ENCODE measurements at regions not wholly inside any gene's neighbourhood (a gene's known extent, or its start where the extent isn't known, plus 50 kb on each side); places are given as distances from the start of the nearest gene placed in this dataset.
A peak's percentile ranks its signal among the peaks of the same experiment; 100 is the strongest.
"Not testable (repeated sequence)": the region's sequence is repeated elsewhere in the genome, so short reads cannot be mapped to it uniquely, and the experiment has no call there.

GRCh38 chr15:59812250-59812870 lies 123.2 kb upstream of the BNIP2 start:
- ChIA-PET POLR2A (ENCODE audit: partially characterized antibody) (interaction anchor here (0.6 to 3.5 kb wide), 5 partner anchors 9 to 122 kb away, joined by 3 to 20 read pairs (median 3); no protein-coding TSS in a partner anchor), CTCF (ENCODE audit: partially characterized antibody) (interaction anchor here (1.1 to 1.9 kb wide), 5 partner anchors 9 to 314 kb away, joined by 3 to 7 read pairs (median 3); no protein-coding TSS in a partner anchor)
- Histone ChIP-seq H3K27ac (ENCODE audit: low read depth, low read length) (no peak overlapping the region), H3K9me3 (ENCODE audit: control insufficient read depth in 1 of 2, low read length in 2 of 2) (no peaks in the 10 kb centered on the region), H3K36me3 (ENCODE audit: insufficient read depth, low read length) (no peaks in the 10 kb centered on the region), H3K4me1 (ENCODE audit: insufficient read depth, low read length) (peaks cover 25% of the 10 kb centered on the region), H3K27me3 (ENCODE audit: insufficient read depth, low read length) (no peaks in the 10 kb centered on the region), H3K4me3 (ENCODE audit: low read length in 2 of 2) (no peak overlapping the region)
- Mint-ChIP-seq H3K4me1 (peaks cover 16 to 26% (median 24%) of the 10 kb centered on the region in 4 donors), H3K27ac (peak overlapping the region in 3 of 7 donors; percentile 5 to 52 (median 17)), H3K36me3 (no peaks in the 10 kb centered on the region), H3K9me3 (peaks cover 0 to 9% (median under 1%) of the 10 kb centered on the region in 8 donors), H3K4me3 (no peak overlapping the region), H3K27me3 (peaks cover 5 to 10% of the 10 kb centered on the region in 2 donors)
- no peak for DNase-seq
- intact Hi-C loops (cut with micrococcal nuclease): no loop called here

GRCh38 chr15:59803293-59803966 lies 114.3 kb upstream of the BNIP2 start:
- H3K27ac Mint-ChIP-seq: peak overlapping the region; percentile 93 to 99 (median 98)
- CTCF ChIA-PET (ENCODE audit: partially characterized antibody): interaction anchor here (0.9 to 2.9 kb wide), 12 partner anchors 9 to 523 kb away, joined by 3 to 18 read pairs (median 4); no protein-coding TSS in a partner anchor
- peaks cover 18 to 22% of the 10 kb centered on the region in 2 donors for H3K36me3 Mint-ChIP-seq
- peak; percentile 86 to 90 (median 89) for DNase-seq
- intact Hi-C loops (cut with micrococcal nuclease): loop anchor here (1.0 to 5.0 kb wide), 5 partner anchors 9 to 116 kb away; partner anchors contain the start of gene BNIP2
- peaks cover 0 to 44% (median 26%) of the 10 kb centered on the region in 8 donors for H3K9me3 Mint-ChIP-seq
- H3K27me3 Mint-ChIP-seq; H3K36me3 ChIP-seq (ENCODE audit: insufficient read depth, low read length); H3K27me3 ChIP-seq (ENCODE audit: insufficient read depth, low read length); H3K9me3 ChIP-seq (ENCODE audit: control insufficient read depth in 1 of 2, low read length in 2 of 2): not testable (repeated sequence)
- peaks cover 42 to 60% (median 51%) of the 10 kb centered on the region in 4 donors for H3K4me1 Mint-ChIP-seq
- POLR2A ChIA-PET (ENCODE audit: partially characterized antibody): interaction anchor here (0.6 to 3.2 kb wide), 19 partner anchors 9 to 595 kb away, joined by 3 to 39 read pairs (median 4); partner anchors contain the start of genes BNIP2, FOXB1 and GTF2A2
- peak overlapping the region; percentile 74 to 90 (median 87) for H3K4me3 Mint-ChIP-seq
- H3K4me3 ChIP-seq (ENCODE audit: low read length in 2 of 2): peak overlapping the region in 1 of 2 donors; percentile 46
- H3K27ac ChIP-seq (ENCODE audit: low read depth, low read length): peak overlapping the region; percentile 57
- H3K4me1 ChIP-seq (ENCODE audit: insufficient read depth, low read length): peaks cover 51% of the 10 kb centered on the region

- Mint-ChIP-seq H3K27ac (peak overlapping the region; percentile 42 to 99 (median 89)), H3K4me1 (peaks cover 48 to 78% (median 62%) of the 10 kb centered on the region in 4 donors), H3K4me3 (peak overlapping the region in 4 of 8 donors; percentile 33 to 77 (median 56)), H3K9me3 (peaks cover 0 to 39% (median 26%) of the 10 kb centered on the region in 8 donors), H3K36me3 (peaks cover 18 to 22% of the 10 kb centered on the region in 2 donors), H3K27me3 (no peaks in the 10 kb centered on the region)
- intact Hi-C loops (cut with micrococcal nuclease): loop anchor here (2.0 to 5.0 kb wide), 2 partner anchors 13 to 114 kb away; partner anchors contain the start of gene BNIP2
- ChIA-PET CTCF (ENCODE audit: partially characterized antibody) (interaction anchor here (0.6 to 2.2 kb wide), 4 partner anchors 11 to 568 kb away, joined by 3 to 6 read pairs (median 3); no protein-coding TSS in a partner anchor), POLR2A (ENCODE audit: partially characterized antibody) (interaction anchor here (2.3 to 3.2 kb wide), 3 partner anchors 9 to 326 kb away, joined by 8 to 39 read pairs (median 20); no protein-coding TSS in a partner anchor)
- no peak for DNase-seq
- Histone ChIP-seq H3K27ac (ENCODE audit: low read depth, low read length) (peak overlapping the region; percentile 19), H3K4me3 (ENCODE audit: low read length in 2 of 2) (no peak overlapping the region), H3K27me3 (ENCODE audit: insufficient read depth, low read length) (no peaks in the 10 kb centered on the region), H3K9me3 (ENCODE audit: control insufficient read depth in 1 of 2, low read length in 2 of 2) (no peaks in the 10 kb centered on the region), H3K4me1 (ENCODE audit: insufficient read depth, low read length) (peaks cover 66% of the 10 kb centered on the region), H3K36me3 (ENCODE audit: insufficient read depth, low read length) (no peaks in the 10 kb centered on the region)
These were observed 112.5 kb upstream of the BNIP2 start for GRCh38 chr15:59801649-59802048.

GRCh38 chr15:59798605-59798917 lies 109.4 kb upstream of the BNIP2 start:
- H3K36me3 ChIP-seq (ENCODE audit: insufficient read depth, low read length): no peaks in the 10 kb centered on the region
- H3K27ac Mint-ChIP-seq: peak overlapping the region; percentile 43 to 98 (median 92)
- DNase-seq: peak in 2 of 5 donors; percentile 15 to 28
- H3K27me3 Mint-ChIP-seq: no peaks in the 10 kb centered on the region
- intact Hi-C loops (cut with micrococcal nuclease): no loop called here
- H3K27me3 ChIP-seq (ENCODE audit: insufficient read depth, low read length): no peaks in the 10 kb centered on the region
- H3K4me3 ChIP-seq (ENCODE audit: low read length in 2 of 2): no peak overlapping the region
- peak overlapping the region; percentile 69 to 93 (median 81) for H3K4me3 Mint-ChIP-seq
- peaks cover 4 to 5% of the 10 kb centered on the region in 2 donors for H3K36me3 Mint-ChIP-seq
- peaks cover 48 to 85% (median 65%) of the 10 kb centered on the region in 4 donors for H3K4me1 Mint-ChIP-seq
- H3K9me3 ChIP-seq (ENCODE audit: control insufficient read depth in 1 of 2, low read length in 2 of 2): no peaks in the 10 kb centered on the region
- peaks cover 89% of the 10 kb centered on the region for H3K4me1 ChIP-seq (ENCODE audit: insufficient read depth, low read length)
- ChIA-PET CTCF (ENCODE audit: partially characterized antibody) (interaction anchor here (1.0 kb wide), 1 partner anchor 119 kb away, joined by 4 read pairs; no protein-coding TSS in a partner anchor), POLR2A (ENCODE audit: partially characterized antibody) (interaction anchor here (0.7 to 1.1 kb wide), 4 partner anchors 13 to 29 kb away, joined by 3 read pairs; no protein-coding TSS in a partner anchor)
- peak overlapping the region; percentile 38 for H3K27ac ChIP-seq (ENCODE audit: low read depth, low read length)
- H3K9me3 Mint-ChIP-seq: peaks cover 0 to 11% (median 6%) of the 10 kb centered on the region in 8 donors

- intact Hi-C loops (cut with micrococcal nuclease): no loop called here
- peaks cover 0 to 7% (median under 1%) of the 10 kb centered on the region in 8 donors for H3K9me3 Mint-ChIP-seq
- peaks cover 88% of the 10 kb centered on the region for H3K4me1 ChIP-seq (ENCODE audit: insufficient read depth, low read length)
- H3K4me1 Mint-ChIP-seq: peaks cover 45 to 85% (median 64%) of the 10 kb centered on the region in 4 donors
- no peak overlapping the region for H3K4me3 ChIP-seq (ENCODE audit: low read length in 2 of 2)
- DNase-seq: no peak
- ChIA-PET CTCF (ENCODE audit: partially characterized antibody) (interaction anchor here (1.1 kb wide), 1 partner anchor 119 kb away, joined by 3 read pairs; no protein-coding TSS in a partner anchor), POLR2A (ENCODE audit: partially characterized antibody) (interaction anchor here (0.7 to 1.1 kb wide), 4 partner anchors 14 to 30 kb away, joined by 3 read pairs; no protein-coding TSS in a partner anchor)
- no peaks in the 10 kb centered on the region for H3K9me3 ChIP-seq (ENCODE audit: control insufficient read depth in 1 of 2, low read length in 2 of 2)
- no peaks in the 10 kb centered on the region for H3K27me3 Mint-ChIP-seq
- peak overlapping the region; percentile 43 to 98 (median 92) for H3K27ac Mint-ChIP-seq
- H3K27ac ChIP-seq (ENCODE audit: low read depth, low read length): peak overlapping the region; percentile 38
- H3K36me3 Mint-ChIP-seq: peaks cover 0 to 2% of the 10 kb centered on the region in 2 donors
- H3K27me3 ChIP-seq (ENCODE audit: insufficient read depth, low read length): no peaks in the 10 kb centered on the region
- peak overlapping the region; percentile 69 to 93 (median 81) for H3K4me3 Mint-ChIP-seq
- no peaks in the 10 kb centered on the region for H3K36me3 ChIP-seq (ENCODE audit: insufficient read depth, low read length)
These were observed 108.9 kb upstream of the BNIP2 start for GRCh38 chr15:59797756-59798604.

- Mint-ChIP-seq H3K36me3 (no peaks in the 10 kb centered on the region), H3K4me1 (peaks cover 41 to 85% (median 64%) of the 10 kb centered on the region in 4 donors), H3K27ac (peak overlapping the region; percentile 60 to 95 (median 89)), H3K27me3 (peaks cover 0 to 2% of the 10 kb centered on the region in 2 donors), H3K9me3 (peaks cover 0 to 4% (median 0%) of the 10 kb centered on the region in 8 donors), H3K4me3 (peak overlapping the region in 7 of 8 donors; percentile 4 to 77 (median 59))
- Histone ChIP-seq H3K27me3 (ENCODE audit: insufficient read depth, low read length) (no peaks in the 10 kb centered on the region), H3K9me3 (ENCODE audit: control insufficient read depth in 1 of 2, low read length in 2 of 2) (no peaks in the 10 kb centered on the region), H3K4me3 (ENCODE audit: low read length in 2 of 2) (no peak overlapping the region), H3K36me3 (ENCODE audit: insufficient read depth, low read length) (no peaks in the 10 kb centered on the region), H3K27ac (ENCODE audit: low read depth, low read length) (peak overlapping the region; percentile 19), H3K4me1 (ENCODE audit: insufficient read depth, low read length) (peaks cover 77% of the 10 kb centered on the region)
- intact Hi-C loops (cut with micrococcal nuclease): loop anchor here (1.0 kb wide), 1 partner anchor 9 kb away; no protein-coding TSS in a partner anchor
- CTCF ChIA-PET (ENCODE audit: partially characterized antibody): no interaction called here
- no peak for DNase-seq
- POLR2A ChIA-PET (ENCODE audit: partially characterized antibody): interaction anchor here (1.4 kb wide), 1 partner anchor 11 kb away, joined by 3 read pairs; no protein-coding TSS in a partner anchor
These were observed 105.2 kb upstream of the BNIP2 start for GRCh38 chr15:59794229-59794886.

Measured in CD4-positive, alpha-beta memory T cell (primary cell).